ENCODE measurements at regions not wholly inside any gene's neighbourhood (a gene's known extent, or its start where the extent isn't known, plus 50 kb on each side); places are given as distances from the start of the nearest gene placed in this dataset.
"Not testable (repeated sequence)": the region's sequence is repeated elsewhere in the genome, so short reads cannot be mapped to it uniquely, and the experiment has no call there.

DNA sequence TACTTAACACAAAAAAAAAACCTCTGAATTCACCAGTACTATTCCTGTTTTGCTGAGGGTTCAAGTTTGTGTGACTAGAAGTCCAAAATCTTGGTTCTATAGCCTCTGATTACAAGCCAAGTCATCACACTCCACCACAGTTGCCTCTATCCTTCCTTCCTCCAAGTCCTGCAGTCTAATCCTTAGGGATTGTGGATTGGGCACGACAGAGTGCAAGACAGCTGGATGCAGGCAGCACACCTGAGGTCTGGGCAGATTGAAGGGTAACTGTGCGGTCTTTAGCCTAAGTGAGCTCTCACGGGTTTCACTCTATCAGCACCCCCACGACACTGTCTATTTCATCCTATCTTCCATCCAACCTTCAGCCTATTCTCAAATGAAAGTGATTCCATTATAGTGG is 299.4 kb upstream of the ID2 start:
- no peaks in the 10 kb centered on the region for H3K9me3 ChIP-seq (ENCODE audit: control insufficient read depth, low read length)
- H3K27me3 ChIP-seq (ENCODE audit: control insufficient read depth, insufficient read depth, low read length, poor library complexity, severe bottlenecking) = no peaks in the 10 kb centered on the region
- Mint-ChIP-seq H3K4me3 (no peak overlapping the region), H3K27ac (peak overlapping the region; percentile 9), H3K36me3 (ENCODE audit: low read depth) (no peaks in the 10 kb centered on the region), H3K27me3 (ENCODE audit: insufficient read depth) (no peaks in the 10 kb centered on the region), H3K9me3 (no peaks in the 10 kb centered on the region), H3K4me1 (peaks cover 21% of the 10 kb centered on the region)
- peak; percentile 63 for DNase-seq
- TF ChIP-seq, protein P1, sequence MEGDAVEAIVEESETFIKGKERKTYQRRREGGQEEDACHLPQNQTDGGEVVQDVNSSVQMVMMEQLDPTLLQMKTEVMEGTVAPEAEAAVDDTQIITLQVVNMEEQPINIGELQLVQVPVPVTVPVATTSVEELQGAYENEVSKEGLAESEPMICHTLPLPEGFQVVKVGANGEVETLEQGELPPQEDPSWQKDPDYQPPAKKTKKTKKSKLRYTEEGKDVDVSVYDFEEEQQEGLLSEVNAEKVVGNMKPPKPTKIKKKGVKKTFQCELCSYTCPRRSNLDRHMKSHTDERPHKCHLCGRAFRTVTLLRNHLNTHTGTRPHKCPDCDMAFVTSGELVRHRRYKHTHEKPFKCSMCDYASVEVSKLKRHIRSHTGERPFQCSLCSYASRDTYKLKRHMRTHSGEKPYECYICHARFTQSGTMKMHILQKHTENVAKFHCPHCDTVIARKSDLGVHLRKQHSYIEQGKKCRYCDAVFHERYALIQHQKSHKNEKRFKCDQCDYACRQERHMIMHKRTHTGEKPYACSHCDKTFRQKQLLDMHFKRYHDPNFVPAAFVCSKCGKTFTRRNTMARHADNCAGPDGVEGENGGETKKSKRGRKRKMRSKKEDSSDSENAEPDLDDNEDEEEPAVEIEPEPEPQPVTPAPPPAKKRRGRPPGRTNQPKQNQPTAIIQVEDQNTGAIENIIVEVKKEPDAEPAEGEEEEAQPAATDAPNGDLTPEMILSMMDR (conservative IDR thresholded peaks at IDR 0.05) = no peak
- H3K4me3 ChIP-seq (ENCODE audit: low read length) = no peak overlapping the region
- H3K9ac ChIP-seq (ENCODE audit: extremely low read depth, low read length, poor library complexity, severe bottlenecking) = no peak overlapping the region
- peaks cover 4% of the 10 kb centered on the region for H3K4me1 ChIP-seq (ENCODE audit: control insufficient read depth, insufficient read depth, low read length)
- WGBS, 2 experiments (ENCODE audit: insufficient coverage in 1 of 2, insufficient read length in 1 of 2) = 81 to 90% methylated on average over 3 to 4 of the region's 4 CpGs
- no peaks in the 10 kb centered on the region for H3K36me3 ChIP-seq (ENCODE audit: control insufficient read depth, insufficient read depth, low read length)
- no peak overlapping the region for H3K27ac ChIP-seq (ENCODE audit: low read depth, low read length)

- not testable (repeated sequence) for DNase-seq; H3K27ac ChIP-seq (ENCODE audit: low read depth, low read length); H3K9ac ChIP-seq (ENCODE audit: extremely low read depth, low read length, poor library complexity, severe bottlenecking); H3K9me3 Mint-ChIP-seq; H3K27ac Mint-ChIP-seq; H3K4me1 ChIP-seq (ENCODE audit: control insufficient read depth, insufficient read depth, low read length); H3K36me3 ChIP-seq (ENCODE audit: control insufficient read depth, insufficient read depth, low read length); H3K27me3 Mint-ChIP-seq (ENCODE audit: insufficient read depth); H3K4me3 ChIP-seq (ENCODE audit: low read length); H3K4me3 Mint-ChIP-seq; H3K9me3 ChIP-seq (ENCODE audit: control insufficient read depth, low read length); H3K27me3 ChIP-seq (ENCODE audit: control insufficient read depth, insufficient read depth, low read length, poor library complexity, severe bottlenecking); H3K36me3 Mint-ChIP-seq (ENCODE audit: low read depth)
- H3K4me1 Mint-ChIP-seq = peaks cover 22% of the 10 kb centered on the region
- WGBS, 2 experiments (ENCODE audit: insufficient coverage in 1 of 2, insufficient read length in 1 of 2) = 83 to 96% methylated on average over 3 to 10 of the region's 10 CpGs
Observed at GRCh38 chr2:8386748-8387147, 295.1 kb upstream of the ID2 start.

DNA sequence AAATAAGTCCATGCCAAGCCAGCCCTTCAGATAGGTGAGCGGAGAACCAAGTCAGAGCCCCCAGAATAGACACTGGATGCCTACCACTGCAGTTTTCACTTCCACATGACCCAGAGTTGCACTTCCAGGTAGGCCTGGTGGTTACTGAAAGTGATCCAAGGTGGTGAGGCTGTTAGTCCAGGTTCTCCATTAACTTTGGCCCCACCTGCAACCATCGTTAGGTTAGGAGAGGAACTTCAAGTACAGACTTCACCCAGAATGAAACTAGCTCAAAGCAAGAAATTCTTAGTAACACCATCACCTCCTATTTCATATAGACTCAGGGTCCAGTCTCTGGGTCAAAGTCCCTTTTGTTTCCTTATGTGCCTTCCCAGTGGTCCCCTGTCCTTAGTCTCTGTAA is 293.1 kb upstream of the ID2 start:
- H3K27ac ChIP-seq (ENCODE audit: low read depth, low read length) = no peak overlapping the region
- WGBS, 2 experiments (ENCODE audit: insufficient coverage in 1 of 2, insufficient read length in 1 of 2) = 97 to 100% methylated on average over 1 to 2 of the region's 2 CpGs

More for the DNA sequence above, 293.1 kb upstream of the ID2 start:
- H3K4me1 ChIP-seq (ENCODE audit: control insufficient read depth, insufficient read depth, low read length) = no peaks in the 10 kb centered on the region
- Mint-ChIP-seq H3K9me3 (no peaks in the 10 kb centered on the region), H3K27me3 (ENCODE audit: insufficient read depth) (no peaks in the 10 kb centered on the region), H3K4me1 (peaks cover 16% of the 10 kb centered on the region), H3K27ac (no peak overlapping the region), H3K4me3 (no peak overlapping the region), H3K36me3 (ENCODE audit: low read depth) (no peaks in the 10 kb centered on the region)
- no peak for DNase-seq
- no peak overlapping the region for H3K4me3 ChIP-seq (ENCODE audit: low read length)
- H3K9me3 ChIP-seq (ENCODE audit: control insufficient read depth, low read length) = no peaks in the 10 kb centered on the region
- TF ChIP-seq, protein P1 (conservative IDR thresholded peaks at IDR 0.05) = no peak
- H3K36me3 ChIP-seq (ENCODE audit: control insufficient read depth, insufficient read depth, low read length) = no peaks in the 10 kb centered on the region
- H3K27me3 ChIP-seq (ENCODE audit: control insufficient read depth, insufficient read depth, low read length, poor library complexity, severe bottlenecking) = no peaks in the 10 kb centered on the region
- no peak overlapping the region for H3K9ac ChIP-seq (ENCODE audit: extremely low read depth, low read length, poor library complexity, severe bottlenecking)

Measured in endodermal cell (in vitro differentiated cells).